ENCODE measurements at regions not wholly inside any gene's neighbourhood (a gene's known extent, or its start where the extent isn't known, plus 50 kb on each side); places are given as distances from the start of the nearest gene placed in this dataset.

GRCh38 chr2:15778529-15779219, 161.7 kb upstream of the MYCN start:
- Histone ChIP-seq H3K56ac (replicated peaks; ENCODE audit: insufficient read length, low read depth, low read length) (no peak overlapping the region), H4K20me1 (replicated peaks in 1 of 2; ENCODE audit: control insufficient read depth in 1 of 2, insufficient read depth in 2 of 2, low read length in 2 of 2) (no peaks in the 10 kb centered on the region), H3K27ac (ENCODE audit: low read depth, low read length) (no peak overlapping the region), H3K4me3 (ENCODE audit: extremely low read depth in 1 of 4, insufficient read depth in 2 of 4, low read depth in 3 of 4, low read length in 4 of 4) (no peak overlapping the region), H3K27me3 (replicated peaks in 1 of 4; ENCODE audit: control insufficient read depth in 3 of 4, extremely low read depth in 1 of 4, insufficient read depth in 3 of 4, low read length in 3 of 4) (no peaks in the 10 kb centered on the region), H2BK12ac (ENCODE audit: low read depth, low read length) (no peak overlapping the region), H2BK5ac (ENCODE audit: low read depth, low read length) (no peak overlapping the region), H3K23ac (ENCODE audit: insufficient read length) (no peak overlapping the region), H2AFZ (ENCODE audit: low read length) (no peak overlapping the region), H2BK15ac (ENCODE audit: low read length) (no peak overlapping the region), H3K9me3 (ENCODE audit: insufficient read depth in 2 of 2, low read depth in 1 of 2, low read length in 1 of 2) (no peaks in the 10 kb centered on the region), H2BK20ac (ENCODE audit: low read length) (no peak overlapping the region), H3K36me3 (ENCODE audit: control insufficient read depth in 2 of 4, insufficient read depth in 4 of 4, low read length in 3 of 4) (no peaks in the 10 kb centered on the region), H4K8ac (ENCODE audit: extremely low read depth, insufficient read depth, low read length) (no peak overlapping the region), H3K4me1 (replicated peaks in 1 of 4; ENCODE audit: control insufficient read depth in 3 of 4, insufficient read depth in 4 of 4, low read length in 3 of 4) (no peaks in the 10 kb centered on the region), H3K9ac (replicated peaks in 1 of 4; ENCODE audit: extremely low read depth in 1 of 4, low read depth in 3 of 4, low read length in 3 of 4) (no peak overlapping the region), H3K4ac (replicated peaks; ENCODE audit: insufficient read length, low read depth, low read length) (no peak overlapping the region), H4K5ac (ENCODE audit: insufficient read length, low read depth, low read length) (no peak overlapping the region), H4K91ac (replicated peaks; ENCODE audit: insufficient read length, low read length) (no peak overlapping the region), H2BK120ac (replicated peaks; ENCODE audit: low read depth, low read length) (no peak overlapping the region), H3K4me2 (ENCODE audit: insufficient read depth in 1 of 2, low read depth in 2 of 2, low read length in 2 of 2) (no peak overlapping the region), H2AK5ac (ENCODE audit: low read depth, low read length) (no peak overlapping the region), H3K79me1 (ENCODE audit: low read depth, low read length) (no peaks in the 10 kb centered on the region), H3K18ac (ENCODE audit: extremely low read depth, low read length) (no peak overlapping the region), H3K23me2 (ENCODE audit: low read depth, low read length) (peaks cover 4% of the 10 kb centered on the region; the same call in 1 of the 2 replicates), H3K14ac (ENCODE audit: insufficient read length) (no peak overlapping the region), H3K79me2 (ENCODE audit: control insufficient read depth in 1 of 2, insufficient read depth in 2 of 2, low read length in 2 of 2) (no peaks in the 10 kb centered on the region)
- DNase-seq (ENCODE audit: low read depth in 1 of 2, low spot score in 2 of 2) (no peak), FAIRE-seq (no peak)
- POLR2A ChIA-PET (ENCODE audit: partially characterized antibody), result no interaction called here
- no peak for TF ChIP-seq ATF2 (IDR thresholded peaks at IDR 0.05; ENCODE audit: low read length)
- no peak for TF ChIP-seq SUZ12 (IDR thresholded peaks at IDR 0.05; ENCODE audit: low read length)
- TF ChIP-seq SP4 (IDR thresholded peaks at IDR 0.05; ENCODE audit: low read length), result no peak
- 81% methylated on average over 7 of the region's 7 CpGs; no CpG with 5 or more reads in 1 of the 2 experiments for WGBS, 2 experiments (ENCODE audit: extremely low coverage in 1 of 2, insufficient coverage in 1 of 2, insufficient read length in 1 of 2, insufficient replicate concordance in 2 of 2, low coverage in 1 of 2, low lambda C conversion rate in 2 of 2, missing lambda C conversion rate in 1 of 2)
- CTCF ChIA-PET (ENCODE audit: partially characterized antibody), result interaction anchor here (0.6 to 1.8 kb wide), 4 partner anchors 48 to 255 kb away, joined by 3 to 4 read pairs (median 3); no protein-coding TSS in a partner anchor
